HG03442 (cell line): ENCODE measurements at regions not wholly inside any gene's neighbourhood (a gene's known extent, or its start where the extent isn't known, plus 50 kb on each side); places are given as distances from the start of the nearest gene placed in this dataset.
A peak's percentile ranks its signal among the peaks of the same experiment; 100 is the strongest.

Source experiments
- ATAC-seq: cut with Tn5 transposase; IDR thresholded peaks from one replicate; pipeline ENCODE4 v1.9.1; 2021; ENCODE audit warnings: mild to moderate bottlenecking, moderate library complexity; ENCODE audit not compliant: unreplicated experiment

DNA sequence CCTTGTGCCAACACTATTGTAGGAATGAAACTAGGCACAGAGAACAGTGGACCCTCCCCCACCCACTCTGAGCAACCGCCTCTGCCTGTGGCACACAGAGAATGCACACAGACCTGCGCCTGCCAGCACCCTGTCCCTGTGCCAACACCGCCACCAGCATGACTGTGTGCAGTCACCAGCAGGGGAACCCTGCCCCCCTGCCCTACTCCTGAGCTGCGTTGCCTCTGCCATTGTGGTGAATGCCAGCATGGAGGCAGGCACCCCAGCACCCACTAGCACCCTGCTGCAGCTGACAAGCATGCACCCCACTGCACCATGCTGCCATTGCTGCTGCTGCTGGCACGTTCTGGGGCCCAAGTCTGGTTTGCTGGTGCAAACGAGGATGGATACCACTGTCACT, 94.4 kb upstream of the PRLR start:
- no peak for ATAC-seq

DNA sequence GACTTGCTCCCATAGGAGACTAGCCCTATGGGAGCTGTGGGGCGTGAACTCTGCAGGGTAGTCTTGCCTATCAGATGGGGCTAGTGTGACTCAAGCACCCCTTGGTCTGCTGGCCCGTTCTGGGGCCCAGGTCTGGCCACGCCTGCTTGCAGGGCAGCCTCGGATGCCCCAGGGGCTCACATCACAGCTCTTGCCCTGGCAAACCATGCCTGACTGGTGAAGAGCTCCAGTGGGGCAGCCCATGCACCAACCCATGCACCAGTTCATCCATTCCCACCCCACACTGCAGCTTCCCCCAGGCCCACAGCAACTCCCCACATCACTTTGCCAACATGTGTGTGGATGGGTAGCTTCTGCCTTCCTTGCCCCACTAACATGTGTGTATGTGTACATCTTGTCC, 93.9 kb upstream of the PRLR start:
- ATAC-seq, result no peak

DNA sequence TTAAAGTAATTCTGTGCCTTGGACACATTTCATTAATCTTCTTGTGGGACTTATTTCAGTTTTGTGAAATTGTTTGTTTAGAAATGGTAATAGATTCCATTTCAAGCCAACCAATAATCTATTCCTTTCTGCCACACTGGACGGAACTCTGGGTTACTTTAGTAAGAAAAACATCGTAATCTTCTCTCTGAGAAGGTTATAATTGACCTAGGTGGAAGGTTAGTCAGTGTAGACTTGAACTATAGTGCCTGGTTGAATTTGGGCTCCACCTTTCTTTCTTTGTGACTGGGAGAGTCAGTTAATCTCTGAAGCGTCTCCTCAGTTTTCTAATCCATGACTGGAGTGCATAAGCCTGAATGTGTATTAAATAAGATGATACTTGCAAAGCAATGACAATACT, 89.7 kb upstream of the PRLR start:
- peak; percentile 13 for ATAC-seq

DNA sequence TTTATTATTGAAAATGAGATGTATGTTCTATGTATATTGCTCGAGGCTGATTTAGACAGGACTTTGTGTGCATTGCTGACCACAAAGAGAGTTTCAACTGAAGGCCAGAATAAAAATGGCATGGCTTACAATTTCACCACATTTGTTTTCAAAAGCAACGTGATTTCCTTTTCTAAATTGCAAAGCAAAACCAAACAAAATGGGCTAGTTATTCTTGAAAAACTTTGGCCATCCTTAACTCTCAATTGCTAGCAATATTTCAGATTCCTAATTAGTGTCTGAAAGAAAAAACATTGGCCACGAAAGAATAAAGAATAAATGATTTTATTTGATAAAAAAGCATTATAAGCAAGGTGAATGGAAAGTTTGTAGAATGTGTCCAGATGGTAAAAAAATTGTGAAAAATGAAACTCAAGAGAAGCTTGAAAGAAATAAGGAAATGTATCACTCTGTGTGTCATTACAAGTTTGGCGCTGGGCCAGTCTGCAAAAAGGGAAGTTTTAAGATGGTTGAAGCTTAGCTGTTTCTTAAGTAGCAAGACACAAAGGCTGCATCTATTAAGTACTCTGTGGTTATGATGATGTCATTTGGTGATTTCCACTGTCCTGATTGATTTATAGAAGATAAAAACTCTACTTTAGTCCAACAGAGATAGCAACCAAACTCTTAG, 89.2 kb upstream of the PRLR start:
- peak; percentile 95 for ATAC-seq

DNA sequence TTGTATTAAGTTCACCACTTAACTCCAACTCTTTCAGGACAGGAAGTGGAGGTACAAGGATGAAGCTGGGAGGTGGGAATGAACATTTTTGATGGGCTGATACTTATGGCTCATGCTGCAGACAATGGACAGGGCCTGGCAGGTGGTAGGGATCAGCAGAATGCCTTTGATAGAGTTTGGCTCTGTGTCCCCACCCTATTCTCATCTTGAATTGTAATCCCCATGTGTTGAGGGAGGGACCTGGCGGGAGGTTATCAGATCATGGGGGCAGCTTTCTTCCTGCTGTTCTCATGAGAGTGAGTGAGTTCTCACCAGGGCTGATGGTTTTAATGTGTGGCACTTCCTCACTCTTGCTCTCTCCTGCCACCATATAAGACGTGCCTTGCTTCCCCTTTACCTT, 87.3 kb upstream of the PRLR start:
- ATAC-seq, result no peak

DNA sequence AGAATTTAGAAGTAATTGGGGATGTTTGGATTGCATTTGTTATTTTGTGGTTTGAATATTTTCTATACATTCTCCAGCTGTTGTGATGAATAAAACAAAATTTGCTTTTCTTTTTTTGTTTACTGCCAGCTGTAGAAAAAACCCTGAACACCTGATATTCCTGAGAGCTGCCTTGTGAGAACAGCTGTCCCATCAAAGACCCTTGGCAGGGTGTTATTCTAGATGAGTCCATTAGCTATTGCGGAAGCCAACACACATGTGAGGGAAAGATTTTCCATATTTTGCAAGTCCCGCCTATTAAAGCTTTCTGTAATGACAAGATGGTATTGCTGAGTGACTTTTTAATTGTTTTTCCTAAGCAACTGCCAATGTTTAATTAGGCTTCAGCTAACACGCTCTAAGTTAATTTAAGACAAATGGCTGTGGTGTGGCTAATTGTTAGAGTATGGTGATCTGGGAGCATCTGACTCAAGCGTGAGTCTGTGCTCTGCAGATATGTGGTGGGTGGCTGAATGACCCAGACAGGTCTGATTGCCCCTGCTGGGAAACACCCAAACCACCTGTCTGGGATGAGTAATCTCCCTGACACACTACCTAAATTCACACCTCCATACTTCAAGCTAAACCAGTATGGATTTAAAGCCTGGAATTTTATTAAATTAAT, 86.5 kb upstream of the PRLR start:
- no peak for ATAC-seq

DNA sequence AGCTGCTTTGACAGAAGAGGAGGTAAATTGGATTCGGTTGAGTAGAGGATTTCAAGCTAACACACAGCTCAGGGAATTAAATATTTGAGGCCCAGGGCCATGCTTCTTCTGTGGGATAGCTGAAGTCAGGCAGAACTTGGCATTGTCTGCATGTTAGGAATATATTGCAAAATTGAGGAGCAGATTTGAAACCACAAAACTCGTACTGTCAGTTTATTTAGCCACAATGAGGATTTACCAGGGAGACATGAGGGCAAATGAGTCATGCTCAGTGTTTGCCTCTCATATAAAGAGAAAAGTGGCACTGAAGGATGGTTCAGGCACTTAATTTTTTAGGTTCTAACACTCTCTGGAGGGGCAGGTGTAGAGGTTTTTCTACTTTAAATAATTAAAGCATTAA, 83.0 kb upstream of the PRLR start:
- no peak for ATAC-seq

DNA sequence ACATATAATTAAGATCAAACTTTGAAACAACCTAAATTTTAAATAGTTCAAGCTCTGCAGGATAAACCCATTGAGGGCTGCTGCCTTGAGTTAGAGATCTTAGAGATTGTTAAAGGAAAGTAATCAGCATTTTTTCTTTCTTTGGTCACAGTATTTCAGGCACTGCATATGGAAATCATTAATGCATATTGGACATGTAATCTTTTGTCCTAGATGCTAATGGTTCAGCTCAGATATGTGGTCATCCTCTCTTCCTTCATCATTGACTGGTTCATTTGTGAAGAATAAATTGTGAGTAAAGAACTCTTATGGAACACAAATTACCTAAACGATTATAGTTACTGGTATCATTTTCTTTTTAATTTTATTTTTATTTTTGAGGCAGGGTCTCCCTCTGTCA, 82.0 kb upstream of the PRLR start:
- ATAC-seq, result no peak

DNA sequence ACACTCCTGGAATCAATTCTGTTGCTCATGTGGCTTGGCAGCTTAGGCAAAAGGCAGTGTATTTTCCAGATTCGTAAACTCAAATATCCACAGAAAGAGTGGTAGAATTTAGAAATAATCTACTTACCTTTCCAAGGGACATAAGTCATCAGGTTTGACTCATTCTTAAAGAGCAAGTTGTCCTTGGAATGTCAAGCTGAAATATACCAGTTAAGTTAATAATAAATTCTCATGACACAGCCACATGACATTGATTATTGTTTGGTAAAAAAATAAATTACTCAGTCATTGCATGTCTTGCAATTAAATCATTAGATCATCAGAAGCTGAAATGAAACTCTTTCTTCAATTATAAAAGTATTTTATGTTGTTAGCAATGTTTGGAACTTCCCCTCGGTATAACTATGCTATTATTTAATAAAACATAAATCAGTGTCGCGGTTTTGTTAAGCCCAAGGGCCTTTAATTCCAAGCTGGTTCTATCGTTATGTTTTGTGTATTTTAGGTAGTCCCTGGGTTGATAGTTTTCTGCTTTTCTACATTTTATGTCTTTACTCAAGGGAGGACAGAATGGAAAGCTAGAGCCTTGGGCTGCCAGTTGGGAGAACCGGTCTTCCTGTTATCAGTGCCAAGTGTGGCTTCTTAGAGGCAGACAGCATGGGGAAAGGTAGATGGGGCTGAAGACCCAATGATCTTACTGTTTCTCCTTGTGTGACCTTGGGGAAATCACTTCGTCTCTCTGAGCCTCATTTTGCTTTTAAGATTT, 79.3 kb upstream of the PRLR start:
- no peak for ATAC-seq

DNA sequence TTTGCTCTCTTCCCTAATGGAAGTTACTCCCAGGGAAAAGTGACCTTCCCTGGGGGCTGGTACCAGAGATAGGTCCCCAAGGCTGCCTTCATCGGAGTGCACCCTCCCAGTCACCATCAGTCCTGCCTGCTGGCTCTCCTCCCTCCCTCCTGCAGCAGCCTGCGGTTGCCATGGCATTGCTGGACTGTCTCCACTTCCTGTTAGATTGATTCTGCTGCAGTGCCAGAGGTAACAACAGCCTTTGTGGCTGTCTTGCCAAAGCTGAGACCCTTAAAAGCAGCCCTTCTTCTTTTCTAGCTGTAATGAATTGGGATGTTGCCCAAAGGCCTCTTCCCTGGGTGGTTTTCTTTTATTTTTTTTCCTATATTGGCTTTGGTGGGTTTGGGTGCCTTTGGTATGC, 78.1 kb upstream of the PRLR start:
- peak; percentile 59 for ATAC-seq

DNA sequence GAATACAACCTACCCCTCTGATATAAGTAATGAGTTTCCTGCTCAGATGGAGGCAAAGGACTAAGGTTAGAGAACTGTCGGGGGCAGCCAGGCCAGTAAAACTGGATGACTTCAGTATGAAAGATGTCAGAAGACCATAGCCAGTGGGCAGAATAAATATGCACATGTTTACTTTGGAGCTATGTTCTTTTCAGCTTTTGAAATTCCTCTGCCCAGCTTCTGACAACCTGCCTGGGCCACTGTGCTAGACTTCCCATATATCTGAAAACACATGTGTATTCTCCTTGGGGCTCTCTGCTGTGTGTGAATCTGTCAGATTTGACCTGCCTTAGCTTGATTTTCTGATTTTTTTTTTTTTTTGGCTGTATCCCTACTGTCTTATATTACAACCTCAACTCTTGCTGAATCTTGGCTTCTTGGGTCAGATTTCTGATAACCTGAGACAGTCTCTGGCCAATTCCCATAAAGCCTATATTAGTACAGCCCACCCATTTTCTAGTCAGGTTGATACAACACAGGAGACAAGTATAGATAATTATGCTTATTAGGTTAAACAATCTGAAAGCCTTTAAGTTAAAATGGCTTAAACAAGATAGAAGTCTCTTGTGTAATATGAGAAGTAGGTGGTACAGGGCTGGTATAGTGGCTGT, 76.6 kb upstream of the PRLR start:
- ATAC-seq, result no peak

DNA sequence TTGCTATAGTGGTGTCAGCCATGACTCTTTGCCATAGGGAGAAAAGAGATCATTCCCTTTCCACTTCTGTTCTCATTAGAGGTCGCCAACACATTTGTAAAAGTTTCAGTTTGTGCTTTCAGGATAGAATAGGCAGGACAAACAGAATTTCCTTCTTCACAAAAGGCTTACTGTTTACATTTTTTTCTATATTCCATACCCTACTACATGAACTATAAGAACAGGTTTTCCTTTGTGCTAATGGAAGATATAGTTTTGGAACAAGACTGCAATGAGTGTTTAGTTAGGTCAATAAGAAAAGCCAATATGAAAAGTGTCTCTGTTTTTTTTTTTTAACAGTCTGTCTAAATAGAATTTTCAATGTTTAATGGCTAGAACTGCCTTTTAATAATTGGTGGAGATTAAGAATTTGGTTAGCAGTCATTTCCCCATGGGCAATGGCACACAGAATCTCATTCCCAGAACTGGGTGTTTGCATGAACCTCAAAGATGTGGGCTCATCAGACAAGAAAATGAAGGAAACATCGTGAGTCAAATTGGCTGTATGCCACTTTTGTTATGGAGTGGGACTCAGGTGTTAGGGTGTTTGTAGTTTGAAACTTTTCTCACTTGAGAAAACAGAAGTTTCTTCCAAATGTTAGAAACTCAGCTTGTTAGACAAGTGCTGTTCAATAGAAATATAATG, 75.2 kb upstream of the PRLR start:
- ATAC-seq, result no peak

DNA sequence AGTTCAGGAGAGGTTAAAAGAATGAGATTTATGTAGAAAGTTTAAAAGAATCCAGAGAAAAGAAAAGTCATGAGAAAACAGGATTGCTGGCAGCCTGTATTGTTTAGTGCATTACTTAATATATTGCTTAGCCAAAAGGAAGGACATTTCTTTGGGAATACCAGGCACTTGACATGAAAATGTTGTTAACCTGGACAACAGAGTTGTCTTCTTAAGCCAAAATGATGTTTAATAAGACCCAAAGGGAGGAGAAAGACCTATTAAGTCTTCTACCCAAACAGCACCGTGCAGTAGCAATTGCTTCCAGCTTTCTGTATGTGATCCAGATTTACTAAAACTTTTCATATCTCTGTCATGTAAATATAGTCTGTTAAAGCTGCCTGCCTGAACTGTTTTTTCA, 74.0 kb upstream of the PRLR start:
- ATAC-seq, result no peak

DNA sequence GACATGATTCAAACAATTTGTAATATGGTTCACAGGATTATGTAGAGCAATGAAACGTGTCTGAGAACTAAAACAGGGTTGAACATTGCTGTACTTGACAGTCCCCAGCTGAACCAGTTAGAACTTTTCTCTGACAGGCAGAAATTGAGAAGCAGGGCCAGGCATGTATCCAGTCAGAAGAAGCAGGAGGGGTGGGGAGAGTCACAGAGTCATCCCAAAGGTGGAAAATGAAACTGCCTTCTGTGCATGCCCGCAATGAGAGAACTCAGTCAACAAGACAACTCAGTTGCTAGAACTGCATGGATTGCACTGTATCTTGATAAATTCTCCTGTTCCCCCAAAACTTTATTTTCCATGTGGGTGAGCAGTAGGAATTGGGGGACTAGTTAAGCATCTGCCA, 72.9 kb upstream of the PRLR start:
- ATAC-seq, result peak; percentile 46

DNA sequence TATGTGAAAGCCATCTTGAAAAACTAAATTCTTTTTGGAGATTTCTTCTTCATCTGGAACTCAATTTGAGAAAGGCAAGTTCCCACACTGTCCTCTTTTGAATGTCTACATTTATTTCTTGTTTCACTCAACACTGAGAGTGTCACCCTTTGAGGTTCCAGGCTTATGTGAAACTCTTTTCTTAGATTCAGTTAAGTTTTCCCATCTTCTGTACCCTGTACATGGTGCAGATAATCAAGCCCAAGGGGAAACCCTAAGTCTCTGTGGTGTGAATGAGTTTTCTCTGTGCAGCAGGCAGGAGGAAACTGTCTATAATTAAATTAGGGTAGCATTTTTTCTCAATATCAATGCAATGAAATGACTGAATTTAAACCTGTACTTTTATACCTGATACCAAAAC, 72.3 kb upstream of the PRLR start:
- ATAC-seq, result peak; percentile 95

DNA sequence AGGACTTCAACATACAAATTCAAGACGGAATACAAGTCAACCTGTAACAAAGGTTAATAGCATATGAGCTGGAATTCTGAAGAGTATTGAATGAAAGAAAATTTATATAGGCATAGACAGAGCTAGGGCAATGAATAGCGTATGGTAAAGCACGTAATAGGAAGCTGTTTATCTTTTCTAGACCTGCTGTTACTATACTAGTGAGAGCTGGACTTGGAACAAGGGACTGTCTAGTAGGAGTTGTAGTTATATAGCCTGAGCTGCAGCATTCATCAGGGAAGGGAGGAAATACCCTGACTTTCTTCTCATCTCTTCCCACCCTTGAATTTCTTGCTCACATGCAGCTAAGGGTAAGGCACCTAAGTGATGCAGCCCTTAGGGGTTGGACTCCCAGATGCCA, 67.5 kb upstream of the PRLR start:
- no peak for ATAC-seq

DNA sequence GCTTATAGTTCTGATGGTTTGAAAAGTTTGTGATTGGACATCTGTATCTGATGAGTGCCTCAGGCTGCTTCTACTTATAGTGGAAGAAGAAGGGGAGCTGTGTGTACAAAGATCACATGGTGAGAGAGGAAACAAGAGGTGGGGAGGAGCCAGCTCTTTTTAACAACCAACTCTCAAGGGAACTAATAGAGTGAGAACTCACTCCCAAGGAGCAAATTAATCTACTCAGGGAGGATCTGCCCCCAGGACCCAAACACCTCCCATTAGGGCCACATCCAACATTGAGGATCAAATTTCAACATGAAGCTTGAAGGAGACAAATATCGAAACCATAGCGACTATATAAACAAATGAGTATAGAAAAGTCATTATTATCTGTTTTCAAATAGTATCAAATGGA, 64.7 kb upstream of the PRLR start:
- ATAC-seq, result no peak

DNA sequence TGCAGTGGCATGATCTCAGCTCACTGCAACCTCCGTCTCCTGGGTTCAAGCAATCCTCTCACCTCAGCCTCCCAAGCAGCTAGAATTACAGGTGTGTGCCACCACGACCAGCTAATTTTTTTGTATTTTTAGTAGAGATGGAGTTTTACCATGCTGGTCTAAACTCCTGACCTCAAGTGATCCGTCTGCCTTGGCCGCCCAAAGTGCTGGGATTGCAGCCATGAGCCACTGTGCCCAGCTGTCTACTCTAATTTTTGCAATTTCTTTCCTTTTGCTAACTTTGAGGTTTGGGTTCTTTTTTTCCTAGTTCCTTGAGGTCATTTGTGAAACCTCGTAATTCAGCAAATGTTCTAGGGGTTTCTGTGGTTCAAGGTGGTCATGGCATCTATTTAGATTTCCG, 63.7 kb upstream of the PRLR start:
- no peak for ATAC-seq

DNA sequence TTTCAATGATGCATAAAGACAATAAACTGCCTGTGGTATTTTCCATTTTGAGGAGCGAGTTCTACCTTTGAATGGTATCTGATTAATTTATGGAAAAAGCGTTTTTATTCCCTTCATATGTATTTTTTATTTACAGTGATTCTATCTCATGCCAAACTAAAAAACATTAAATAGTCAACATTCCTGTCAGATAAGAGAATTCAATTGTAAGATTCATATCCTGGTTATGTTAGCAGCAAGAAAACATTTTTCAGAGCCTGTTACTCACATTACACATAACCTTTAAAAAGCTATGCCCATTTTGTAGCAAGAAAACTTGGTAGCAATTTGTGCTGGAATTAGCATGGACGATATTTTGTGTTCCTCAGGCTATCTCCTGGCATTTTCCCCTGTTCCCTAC, 55.1 kb upstream of the PRLR start:
- ATAC-seq, result no peak

DNA sequence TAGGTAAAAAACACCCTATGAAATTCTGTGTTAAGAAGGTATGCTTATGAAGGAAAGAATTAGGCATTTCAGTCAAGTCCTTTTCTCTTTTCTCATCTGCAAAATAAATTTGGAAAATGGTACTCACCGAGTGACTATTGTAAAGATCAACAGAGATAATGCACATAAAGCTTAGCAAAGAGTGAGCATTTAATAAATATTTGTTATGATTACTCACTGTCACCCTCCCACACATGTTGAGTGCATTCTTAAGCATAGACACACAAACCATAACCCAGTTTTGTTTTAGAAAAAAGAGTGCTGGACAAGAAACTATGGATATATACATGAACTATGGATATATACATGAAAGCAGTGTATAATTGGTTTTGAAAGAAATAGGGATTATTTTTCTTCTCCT, 54.7 kb upstream of the PRLR start:
- ATAC-seq, result no peak

DNA sequence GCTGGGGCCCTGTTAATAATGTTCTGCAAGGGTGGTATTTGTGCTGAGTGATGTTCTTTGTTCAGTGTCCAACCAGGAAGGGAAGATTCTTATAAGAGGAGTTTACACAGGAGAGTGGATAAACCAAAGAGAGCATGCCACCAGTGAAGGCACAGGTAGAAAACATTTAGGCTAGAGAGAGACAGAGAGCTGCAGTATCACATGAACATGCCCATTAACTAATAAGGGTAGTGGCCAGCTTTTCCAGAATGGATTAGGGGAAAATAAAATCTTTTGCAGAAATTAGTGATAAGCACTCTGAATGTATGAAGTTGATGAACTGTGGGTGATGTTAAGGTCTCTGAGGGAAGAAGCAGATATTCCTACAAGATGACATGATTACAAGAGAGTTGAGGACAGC, 54.1 kb upstream of the PRLR start:
- no peak for ATAC-seq
